Caco-2 (cell line): ENCODE measurements at regions not wholly inside any gene's neighbourhood (a gene's known extent, or its start where the extent isn't known, plus 50 kb on each side); places are given as distances from the start of the nearest gene placed in this dataset.
"Not testable (repeated sequence)": the region's sequence is repeated elsewhere in the genome, so short reads cannot be mapped to it uniquely, and the experiment has no call there.

Experiments used
- BruUV-seq: library from RNA; stranded (reverse); fragments of 400-500 nt; replicated peaks from 2 replicates; lab custom pipeline; 2021; lab: Mats Ljungman, UMichigan
- CTCF ChIA-PET: fragments of 300-600 bp; sonication (Branson Sonifier 250); formaldehyde crosslinking; loops from one replicate; lab custom pipeline; 2022; ENCODE audit warnings: antibody characterized with exemption; lab: Charles Lee
- POLR2A ChIA-PET: fragments of 300-600 bp; sonication (Branson Sonifier 250); formaldehyde crosslinking; loops from one replicate; lab custom pipeline; 2022; ENCODE audit warnings: antibody characterized with exemption; lab: Charles Lee
- DNase-seq, 2 experiments: peaks; one replicate each; pipeline versions ENCODE4 v3.0.0 to v3.0.0-alpha.2; 2020 to 2022
- H3K27me3 ChIP-seq: replicated peaks from 2 replicates; pipeline ENCODE4 v1.6.0; 2011; ENCODE audit warnings: low read length; ENCODE audit not compliant: control insufficient read depth, insufficient read depth
- H3K36me3 ChIP-seq: 2 replicates; pipeline ENCODE4 v1.5.1; 2011; ENCODE audit warnings: low read length; ENCODE audit not compliant: control insufficient read depth, insufficient read depth
- H3K4me1 ChIP-seq: fragments of 250-450 bp; sonication (Bioruptor Pico); 2 replicates; pipeline ENCODE4 v1.5.1; 2020; ENCODE audit warnings: mild to moderate bottlenecking
- H3K4me3 ChIP-seq: 2 replicates; pipeline ENCODE4 v1.5.1; 2011; ENCODE audit warnings: low read depth, mild to moderate bottlenecking, control low read depth, low read length
- H3K9me3 ChIP-seq: fragments of 250-450 bp; sonication (Bioruptor Pico); 2 replicates; pipeline ENCODE4 v1.5.1; 2020; ENCODE audit warnings: mild to moderate bottlenecking, moderate library complexity
- H3K27ac Mint-ChIP-seq: one replicate; pipeline ENCODE4 v1.8.0; 2022; ENCODE audit warnings: mixed read lengths; ENCODE audit not compliant: unreplicated experiment
- H3K27me3 Mint-ChIP-seq: one replicate; pipeline ENCODE4 v1.8.0; 2022; ENCODE audit warnings: mixed read lengths; ENCODE audit not compliant: insufficient read depth, unreplicated experiment
- H3K36me3 Mint-ChIP-seq: one replicate; pipeline ENCODE4 v1.8.0; 2022; ENCODE audit warnings: mild to moderate bottlenecking, mixed read lengths; ENCODE audit not compliant: insufficient read depth, unreplicated experiment
- H3K4me1 Mint-ChIP-seq: one replicate; pipeline ENCODE4 v1.8.0; 2022; ENCODE audit warnings: low read depth, mixed read lengths; ENCODE audit not compliant: unreplicated experiment
- H3K4me3 Mint-ChIP-seq: one replicate; pipeline ENCODE4 v1.8.0; 2022; ENCODE audit warnings: mild to moderate bottlenecking, moderate library complexity, mixed read lengths; ENCODE audit not compliant: unreplicated experiment
- H3K9me3 Mint-ChIP-seq: one replicate; pipeline ENCODE4 v1.8.0; 2022; ENCODE audit warnings: mixed read lengths; ENCODE audit not compliant: unreplicated experiment
- intact Hi-C: fragments of 100-400 bp; cut with micrococcal nuclease; formaldehyde crosslinking; loops from one replicate; pipeline ENCODE4 v1.10.0; 2022; ENCODE audit not compliant: unreplicated experiment
- TF ChIP-seq, protein P1 (sequence below), 2 experiments: fragments of 200-600 bp in 1 of 2; IDR thresholded peaks; 1 replicate in 1 of 2; 2 replicates in 1 of 2; pipeline versions ENCODE4 v1.5.1 to v1.8.0; 2011 to 2022; ENCODE audit warnings: antibody characterized with exemption in 1 of 2, control low read depth in 1 of 2, inconsistent platforms in 1 of 2, low read depth in 1 of 2, low read length in 1 of 2, mild to moderate bottlenecking in 1 of 2, moderate library complexity in 1 of 2; ENCODE audit not compliant: insufficient read depth in 1 of 2, severe bottlenecking in 1 of 2, unreplicated experiment in 1 of 2

DNA sequence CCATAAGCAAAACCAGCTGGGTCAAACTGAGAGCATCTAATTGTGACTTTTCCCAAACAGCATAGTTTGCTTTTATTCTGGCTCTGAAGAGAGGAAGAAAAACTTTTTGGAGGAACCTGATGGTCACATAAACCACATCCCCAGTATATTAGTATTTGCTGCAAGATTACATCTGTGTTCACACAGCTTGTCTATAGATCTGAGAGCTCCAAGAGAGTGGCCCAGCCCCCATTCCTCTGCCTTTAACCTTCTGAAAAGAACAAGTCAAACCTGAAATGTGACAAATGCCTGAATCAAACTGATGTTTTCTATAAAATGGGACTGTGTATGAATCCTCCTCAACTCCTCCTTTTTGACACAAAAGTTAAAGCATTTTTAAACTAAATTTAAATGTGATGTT is 435.2 kb downstream of the ZNF479 start:
- POLR2A ChIA-PET, BruUV-seq: not testable (repeated sequence)

DNA sequence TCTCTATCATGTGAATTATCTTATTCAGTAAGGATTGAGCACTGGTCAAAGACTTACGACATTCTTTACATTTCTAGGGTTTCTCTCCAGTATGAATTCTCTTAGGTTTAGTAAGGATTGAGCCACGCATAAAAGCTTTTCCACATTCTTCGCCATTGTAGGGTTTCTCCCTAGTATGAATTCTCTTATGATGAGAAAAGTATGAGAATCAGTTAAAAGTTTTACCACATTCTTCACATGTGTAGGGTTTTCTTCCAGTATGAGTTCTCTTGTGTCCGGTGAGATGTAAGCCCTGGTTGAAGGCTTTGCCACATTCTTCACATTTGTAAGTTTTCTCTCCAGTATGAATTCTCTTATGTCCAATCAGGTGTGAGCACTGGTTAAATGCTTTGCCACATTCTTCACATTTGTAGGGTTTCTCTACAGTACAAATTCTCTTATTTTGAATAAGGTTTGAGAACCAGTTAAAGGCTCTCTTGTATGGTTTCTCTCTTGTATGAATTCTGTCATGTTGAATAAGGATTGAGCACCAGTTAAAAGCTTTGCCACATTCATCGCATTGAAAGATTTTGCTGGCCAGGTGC is 445.9 kb downstream of the ZNF479 start:
- no TSS peak for BruUV-seq
- ChIA-PET CTCF (no interaction called here), POLR2A (no interaction called here)
- no peak for DNase-seq
- Mint-ChIP-seq H3K4me1 (no peaks in the 10 kb centered on the region), H3K27me3 (no peaks in the 10 kb centered on the region), H3K27ac (no peak overlapping the region), H3K36me3 (no peaks in the 10 kb centered on the region), H3K9me3 (peaks cover 40% of the 10 kb centered on the region), H3K4me3 (no peak overlapping the region)
- TF ChIP-seq, protein P1, sequence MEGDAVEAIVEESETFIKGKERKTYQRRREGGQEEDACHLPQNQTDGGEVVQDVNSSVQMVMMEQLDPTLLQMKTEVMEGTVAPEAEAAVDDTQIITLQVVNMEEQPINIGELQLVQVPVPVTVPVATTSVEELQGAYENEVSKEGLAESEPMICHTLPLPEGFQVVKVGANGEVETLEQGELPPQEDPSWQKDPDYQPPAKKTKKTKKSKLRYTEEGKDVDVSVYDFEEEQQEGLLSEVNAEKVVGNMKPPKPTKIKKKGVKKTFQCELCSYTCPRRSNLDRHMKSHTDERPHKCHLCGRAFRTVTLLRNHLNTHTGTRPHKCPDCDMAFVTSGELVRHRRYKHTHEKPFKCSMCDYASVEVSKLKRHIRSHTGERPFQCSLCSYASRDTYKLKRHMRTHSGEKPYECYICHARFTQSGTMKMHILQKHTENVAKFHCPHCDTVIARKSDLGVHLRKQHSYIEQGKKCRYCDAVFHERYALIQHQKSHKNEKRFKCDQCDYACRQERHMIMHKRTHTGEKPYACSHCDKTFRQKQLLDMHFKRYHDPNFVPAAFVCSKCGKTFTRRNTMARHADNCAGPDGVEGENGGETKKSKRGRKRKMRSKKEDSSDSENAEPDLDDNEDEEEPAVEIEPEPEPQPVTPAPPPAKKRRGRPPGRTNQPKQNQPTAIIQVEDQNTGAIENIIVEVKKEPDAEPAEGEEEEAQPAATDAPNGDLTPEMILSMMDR (IDR thresholded peaks at IDR 0.05; ENCODE audit: insufficient read depth in 1 of 2, low read depth in 1 of 2, low read length in 1 of 2, severe bottlenecking in 1 of 2, unreplicated experiment in 1 of 2) = no peak
- intact Hi-C loops = no loop called here
- peaks cover 10% of the 10 kb centered on the region for H3K9me3 ChIP-seq
- no peaks in the 10 kb centered on the region for H3K4me1 ChIP-seq
- H3K36me3 ChIP-seq = no peaks in the 10 kb centered on the region
- H3K4me3 ChIP-seq = no peak overlapping the region
- H3K27me3 ChIP-seq = no peaks in the 10 kb centered on the region

More for the DNA sequence above, 435.2 kb downstream of the ZNF479 start:
- H3K27ac Mint-ChIP-seq, DNase-seq, CTCF ChIA-PET, intact Hi-C loops, H3K36me3 Mint-ChIP-seq, H3K4me1 ChIP-seq, H3K4me3 ChIP-seq, H3K4me1 Mint-ChIP-seq, H3K36me3 ChIP-seq, H3K9me3 ChIP-seq, H3K4me3 Mint-ChIP-seq, H3K27me3 ChIP-seq, H3K9me3 Mint-ChIP-seq, H3K27me3 Mint-ChIP-seq: not testable (repeated sequence)

DNA sequence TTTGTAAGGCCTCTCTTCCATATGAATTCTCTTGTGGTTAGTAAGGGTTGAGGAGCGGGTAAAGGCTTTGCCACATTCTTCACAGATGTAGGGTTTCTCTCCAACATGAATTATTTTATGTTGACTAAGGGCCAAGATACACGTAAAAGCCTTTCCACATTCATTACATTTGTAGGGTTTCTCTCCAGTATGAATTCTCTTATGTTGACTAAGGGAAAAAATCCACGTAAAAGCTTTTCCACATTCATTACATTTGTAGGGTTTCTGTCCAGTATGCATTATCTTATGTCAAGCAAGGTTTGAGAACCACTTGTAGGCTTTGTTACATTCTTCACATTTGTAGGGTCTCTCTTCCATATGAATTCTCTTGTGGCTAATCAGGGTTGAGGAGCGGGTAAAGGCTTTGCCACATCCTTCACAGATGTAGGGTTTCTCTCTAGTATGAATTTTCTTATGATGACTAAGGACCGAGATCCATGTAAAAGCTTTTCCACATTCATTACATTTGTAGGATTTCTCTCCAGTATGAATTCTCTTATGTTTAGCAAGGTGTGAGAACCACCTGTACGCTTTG is 493.0 kb downstream of the ZNF479 start:
- Mint-ChIP-seq H3K4me1 (no peaks in the 10 kb centered on the region), H3K27me3 (no peaks in the 10 kb centered on the region), H3K36me3 (no peaks in the 10 kb centered on the region), H3K27ac (no peak overlapping the region), H3K9me3 (peaks cover 51% of the 10 kb centered on the region), H3K4me3 (no peak overlapping the region)
- intact Hi-C loops = no loop called here
- DNase-seq = no peak
- Histone ChIP-seq H3K4me3 (no peak overlapping the region), H3K36me3 (no peaks in the 10 kb centered on the region), H3K9me3 (peaks cover 13% of the 10 kb centered on the region), H3K27me3 (no peaks in the 10 kb centered on the region), H3K4me1 (no peaks in the 10 kb centered on the region)
- ChIA-PET POLR2A (no interaction called here), CTCF (no interaction called here)
- BruUV-seq = no TSS peak
- TF ChIP-seq, protein P1 (IDR thresholded peaks at IDR 0.05; ENCODE audit: insufficient read depth in 1 of 2, low read depth in 1 of 2, low read length in 1 of 2, severe bottlenecking in 1 of 2, unreplicated experiment in 1 of 2) = no peak
